ENCODE measurements at regions not wholly inside any gene's neighbourhood (a gene's known extent, or its start where the extent isn't known, plus 50 kb on each side); places are given as distances from the start of the nearest gene placed in this dataset.

GRCh38 chr15:70361106-70361505, 263.4 kb upstream of the TLE3 start:
- TF ChIP-seq CTCF (IDR thresholded peaks at IDR 0.05), result no peak
- no peak for TF ChIP-seq POLR2A (IDR thresholded peaks at IDR 0.05)
